HG03066 (cell line): ENCODE measurements at regions not wholly inside any gene's neighbourhood (a gene's known extent, or its start where the extent isn't known, plus 50 kb on each side); places are given as distances from the start of the nearest gene placed in this dataset.
A peak's percentile ranks its signal among the peaks of the same experiment; 100 is the strongest.
"Not testable (repeated sequence)": the region's sequence is repeated elsewhere in the genome, so short reads cannot be mapped to it uniquely, and the experiment has no call there.

Source experiments
- ATAC-seq: cut with Tn5 transposase; IDR thresholded peaks from one replicate; pipeline ENCODE4 v1.9.1; 2021; ENCODE audit warnings: low read depth; ENCODE audit not compliant: unreplicated experiment

- peak; percentile 70 for ATAC-seq
These were observed 276.5 kb upstream of the AMIGO2 start for GRCh38 chr12:47356129-47356700.

GRCh38 chr12:47353508-47353907 lies 273.7 kb upstream of the AMIGO2 start:
- no peak for ATAC-seq

- no peak for ATAC-seq
These were observed 272.3 kb upstream of the AMIGO2 start for GRCh38 chr12:47352067-47352466.

- ATAC-seq: no peak
These were observed 271.8 kb upstream of the AMIGO2 start for GRCh38 chr12:47351526-47351925.

- no peak for ATAC-seq
These were observed 270.3 kb upstream of the AMIGO2 start for GRCh38 chr12:47350062-47350408.

- ATAC-seq: no peak
These were observed 269.6 kb upstream of the AMIGO2 start for GRCh38 chr12:47349137-47350061.

GRCh38 chr12:47348206-47348605 lies 268.4 kb upstream of the AMIGO2 start:
- ATAC-seq: no peak

GRCh38 chr12:47346251-47347019 lies 266.7 kb upstream of the AMIGO2 start:
- no peak for ATAC-seq

GRCh38 chr12:47343684-47344567 lies 264.2 kb upstream of the AMIGO2 start:
- ATAC-seq: no peak

- ATAC-seq: no peak
These were observed 260.8 kb upstream of the AMIGO2 start for GRCh38 chr12:47340411-47341015.

GRCh38 chr12:47337581-47337980 lies 257.8 kb upstream of the AMIGO2 start:
- ATAC-seq: no peak

GRCh38 chr12:47333271-47333858 lies 253.6 kb upstream of the AMIGO2 start:
- ATAC-seq: not testable (repeated sequence)

- ATAC-seq: no peak
These were observed 249.2 kb upstream of the AMIGO2 start for GRCh38 chr12:47328831-47329545.

- no peak for ATAC-seq
These were observed 246.4 kb upstream of the AMIGO2 start for GRCh38 chr12:47326190-47326589.

GRCh38 chr12:47323802-47324201 lies 244.0 kb upstream of the AMIGO2 start:
- no peak for ATAC-seq

- ATAC-seq: no peak
These were observed 241.7 kb upstream of the AMIGO2 start for GRCh38 chr12:47321436-47321835.

GRCh38 chr12:47319746-47320145 lies 240.0 kb upstream of the AMIGO2 start:
- no peak for ATAC-seq

- no peak for ATAC-seq
These were observed 239.2 kb upstream of the AMIGO2 start for GRCh38 chr12:47318963-47319362.
